ENCODE measurements at regions not wholly inside any gene's neighbourhood (a gene's known extent, or its start where the extent isn't known, plus 50 kb on each side); places are given as distances from the start of the nearest gene placed in this dataset.

DNA sequence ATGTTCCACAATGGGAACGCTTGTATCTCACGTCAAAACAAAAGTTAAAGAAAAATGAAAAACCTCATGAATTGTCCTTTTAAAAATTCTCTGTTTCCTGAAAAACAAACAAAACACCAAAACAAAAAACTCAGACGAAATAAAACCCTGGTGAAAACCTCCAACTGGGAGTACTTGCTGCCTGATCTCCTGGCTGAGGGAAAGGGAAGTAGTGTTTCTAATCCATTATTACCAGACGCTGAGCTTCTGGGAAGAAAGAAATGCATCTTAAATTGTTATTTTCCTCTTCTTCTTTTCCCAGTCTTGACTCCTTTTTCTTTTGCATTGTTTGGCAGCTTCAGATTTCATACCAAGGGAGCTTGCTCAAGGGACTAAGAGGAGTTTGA is 243.2 kb upstream of the RGMA start:
- DNase-seq: no peak
- in situ Hi-C loops (cut with MboI; ENCODE audit: low pct_ligation_motif_present in 1 of 4, low pct_unique_long_range_greater_than_20kb in 1 of 4, low sequenced_read_pairs in 3 of 4) (loop anchor here in 1 of 4 donors (25.0 kb wide), 1 partner anchor 780 kb away; no protein-coding TSS in a partner anchor), intact Hi-C loops (cut with DNase I; ENCODE audit: low total_unique reads) (no loop called here)
- H3K4me1 ChIP-seq: peaks cover 0 to 9% (median 0%) of the 10 kb centered on the region in 4 donors
- 18 to 21% methylated on average over 4 of the region's 4 CpGs for WGBS, 2 donors (ENCODE audit: low coverage in 1 of 2)
- H3K4me3 ChIP-seq: no peak overlapping the region
- no peaks in the 10 kb centered on the region for H3K36me3 ChIP-seq
- TF ChIP-seq EP300 (IDR thresholded peaks at IDR 0.05; ENCODE audit: low read depth) (no peak), POLR2AphosphoS5 (IDR thresholded peaks at IDR 0.05) (no peak), POLR2A (IDR thresholded peaks at IDR 0.05) (no peak)
- TF ChIP-seq, protein P1, sequence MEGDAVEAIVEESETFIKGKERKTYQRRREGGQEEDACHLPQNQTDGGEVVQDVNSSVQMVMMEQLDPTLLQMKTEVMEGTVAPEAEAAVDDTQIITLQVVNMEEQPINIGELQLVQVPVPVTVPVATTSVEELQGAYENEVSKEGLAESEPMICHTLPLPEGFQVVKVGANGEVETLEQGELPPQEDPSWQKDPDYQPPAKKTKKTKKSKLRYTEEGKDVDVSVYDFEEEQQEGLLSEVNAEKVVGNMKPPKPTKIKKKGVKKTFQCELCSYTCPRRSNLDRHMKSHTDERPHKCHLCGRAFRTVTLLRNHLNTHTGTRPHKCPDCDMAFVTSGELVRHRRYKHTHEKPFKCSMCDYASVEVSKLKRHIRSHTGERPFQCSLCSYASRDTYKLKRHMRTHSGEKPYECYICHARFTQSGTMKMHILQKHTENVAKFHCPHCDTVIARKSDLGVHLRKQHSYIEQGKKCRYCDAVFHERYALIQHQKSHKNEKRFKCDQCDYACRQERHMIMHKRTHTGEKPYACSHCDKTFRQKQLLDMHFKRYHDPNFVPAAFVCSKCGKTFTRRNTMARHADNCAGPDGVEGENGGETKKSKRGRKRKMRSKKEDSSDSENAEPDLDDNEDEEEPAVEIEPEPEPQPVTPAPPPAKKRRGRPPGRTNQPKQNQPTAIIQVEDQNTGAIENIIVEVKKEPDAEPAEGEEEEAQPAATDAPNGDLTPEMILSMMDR (IDR thresholded peaks at IDR 0.05): no peak
- H3K27ac ChIP-seq: peak overlapping the region in 1 of 4 donors; percentile 32
- H3K9me3 ChIP-seq: no peaks in the 10 kb centered on the region
- peaks cover 11% of the 10 kb centered on the region for H3K27me3 ChIP-seq

DNA sequence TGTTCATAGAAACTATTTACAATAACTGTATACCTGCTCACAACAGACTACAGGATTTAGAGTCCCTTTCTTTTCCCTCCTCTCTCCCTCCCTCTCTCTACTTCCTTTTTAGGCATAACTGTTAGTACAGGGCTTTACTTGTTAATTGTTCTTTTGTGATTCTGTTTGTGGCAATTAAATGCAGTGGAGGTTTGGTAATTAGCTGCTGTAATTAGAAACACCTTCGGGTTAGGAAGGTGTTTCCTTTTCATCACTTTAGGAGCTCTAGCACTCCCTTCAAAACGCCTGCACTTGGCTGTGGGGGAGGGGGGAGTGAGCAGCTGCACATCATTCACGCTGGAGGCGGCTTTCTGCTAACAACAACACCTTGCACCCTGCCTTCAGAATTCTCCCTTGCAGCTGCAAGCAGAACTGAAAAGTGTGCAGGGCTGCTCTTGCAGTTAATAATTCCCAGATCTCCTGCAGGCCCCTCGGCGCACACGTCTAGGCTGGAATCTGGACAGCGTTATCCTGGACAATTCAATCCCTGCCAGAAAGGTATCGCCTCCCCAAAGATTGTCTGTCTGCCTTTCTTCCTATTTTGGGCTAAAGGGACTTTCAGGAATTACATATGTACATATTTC is 242.6 kb upstream of the RGMA start:
- Histone ChIP-seq H3K9me3 (no peaks in the 10 kb centered on the region), H3K36me3 (no peaks in the 10 kb centered on the region), H3K4me3 (no peak overlapping the region), H3K27me3 (peaks cover 11% of the 10 kb centered on the region), H3K27ac (peak overlapping the region in 2 of 4 donors; percentile 29 to 32), H3K4me1 (peaks cover 0 to 9% (median 0%) of the 10 kb centered on the region in 4 donors)
- TF ChIP-seq, protein P1 (IDR thresholded peaks at IDR 0.05): no peak
- peak in 2 of 3 donors; percentile 37 to 68 for TF ChIP-seq POLR2AphosphoS5 (IDR thresholded peaks at IDR 0.05)
- in situ Hi-C loops (cut with MboI; ENCODE audit: low pct_ligation_motif_present in 1 of 4, low pct_unique_long_range_greater_than_20kb in 1 of 4, low sequenced_read_pairs in 3 of 4) (loop anchor here in 1 of 4 donors (25.0 kb wide), 1 partner anchor 781 kb away; no protein-coding TSS in a partner anchor), intact Hi-C loops (cut with DNase I; ENCODE audit: low total_unique reads) (no loop called here)
- no peak for DNase-seq
- 23 to 36% methylated on average over 2 to 9 of the region's 9 CpGs for WGBS, 2 donors (ENCODE audit: low coverage in 1 of 2)

DNA sequence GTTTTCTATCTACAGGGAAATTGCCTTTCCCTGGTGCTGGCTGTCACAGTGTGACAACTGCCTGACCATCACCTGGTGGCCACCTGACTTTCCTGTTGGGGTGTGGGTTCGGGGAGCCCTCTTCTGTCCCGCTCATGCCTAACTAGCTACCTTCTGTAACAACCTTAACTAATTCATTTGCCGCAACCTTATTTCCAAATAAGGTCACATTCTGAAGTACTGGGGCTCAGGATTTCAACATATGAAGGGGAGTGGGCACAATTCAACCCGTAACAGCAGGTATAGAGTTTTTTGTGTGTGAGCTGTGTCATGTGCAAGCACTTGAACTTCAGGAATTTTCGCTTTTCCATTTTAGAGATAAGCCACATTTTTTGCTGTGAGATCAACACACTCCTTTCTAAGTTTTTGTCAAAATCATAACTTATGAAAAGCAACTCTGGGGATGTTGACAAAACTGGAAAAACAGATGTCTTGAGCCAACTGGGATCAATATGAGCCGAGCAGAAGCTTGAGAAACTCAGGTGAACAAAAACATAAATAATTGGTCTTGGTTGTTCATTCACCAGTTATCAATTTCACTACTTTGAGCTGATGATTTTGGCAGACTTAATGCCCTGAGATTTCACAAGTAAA is 242.0 kb upstream of the RGMA start:
- 67 to 72% methylated on average over 5 to 6 of the region's 6 CpGs for WGBS, 2 donors (ENCODE audit: low coverage in 1 of 2)
- Histone ChIP-seq H3K36me3 (no peaks in the 10 kb centered on the region), H3K27me3 (peaks cover 11% of the 10 kb centered on the region), H3K4me3 (no peak overlapping the region), H3K4me1 (peaks cover 0 to 9% (median 0%) of the 10 kb centered on the region in 4 donors), H3K9me3 (no peaks in the 10 kb centered on the region), H3K27ac (peak overlapping the region in 1 of 4 donors; percentile 32)
- intact Hi-C loops (cut with DNase I; ENCODE audit: low total_unique reads): no loop called here
- no peak for DNase-seq
- TF ChIP-seq, protein P1 (IDR thresholded peaks at IDR 0.05): no peak
- TF ChIP-seq POLR2A (IDR thresholded peaks at IDR 0.05) (no peak), POLR2AphosphoS5 (IDR thresholded peaks at IDR 0.05) (no peak), EP300 (IDR thresholded peaks at IDR 0.05; ENCODE audit: low read depth) (no peak)
- in situ Hi-C loops (cut with MboI; ENCODE audit: low pct_ligation_motif_present in 1 of 4, low pct_unique_long_range_greater_than_20kb in 1 of 4, low sequenced_read_pairs in 3 of 4): loop anchor here in 1 of 4 donors (25.0 kb wide), 1 partner anchor 781 kb away; no protein-coding TSS in a partner anchor

DNA sequence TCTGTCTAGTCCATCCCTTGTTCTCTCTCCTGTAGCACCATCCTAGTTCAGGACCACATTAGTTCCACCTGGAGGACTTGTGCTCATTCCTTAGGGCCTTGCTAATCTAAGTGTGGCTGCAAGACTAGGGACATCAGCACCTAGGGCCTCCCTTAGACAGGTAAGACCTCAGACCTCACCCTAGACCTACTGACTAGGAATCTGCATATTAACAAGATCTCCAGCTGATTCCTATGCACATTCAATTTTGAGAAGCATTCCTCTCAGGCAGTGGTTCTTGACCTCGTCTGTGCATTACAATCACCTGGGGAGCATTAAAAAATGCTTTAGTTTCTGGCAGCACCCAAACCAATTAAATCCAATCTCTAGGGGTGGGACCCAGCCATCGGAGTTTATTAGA is 238.4 kb upstream of the RGMA start:
- Histone ChIP-seq H3K27me3 (peaks cover 8% of the 10 kb centered on the region), H3K27ac (no peak overlapping the region), H3K4me3 (no peak overlapping the region), H3K4me1 (peaks cover 0 to 9% (median 0%) of the 10 kb centered on the region in 4 donors), H3K36me3 (no peaks in the 10 kb centered on the region), H3K9me3 (no peaks in the 10 kb centered on the region)
- no peak for DNase-seq
- in situ Hi-C loops (cut with MboI; ENCODE audit: low pct_ligation_motif_present in 1 of 4, low pct_unique_long_range_greater_than_20kb in 1 of 4, low sequenced_read_pairs in 3 of 4): loop anchor here in 1 of 4 donors (25.0 kb wide), 1 partner anchor 785 kb away; no protein-coding TSS in a partner anchor
- TF ChIP-seq, protein P1 (IDR thresholded peaks at IDR 0.05): no peak
- no peak for TF ChIP-seq POLR2A (IDR thresholded peaks at IDR 0.05)
- no peak for TF ChIP-seq EP300 (IDR thresholded peaks at IDR 0.05; ENCODE audit: low read depth)
- no peak for TF ChIP-seq POLR2AphosphoS5 (IDR thresholded peaks at IDR 0.05)
- WGBS, 2 donors (ENCODE audit: low coverage in 1 of 2): 74 to 100% methylated on average over 1 to 2 of the region's 2 CpGs
- intact Hi-C loops (cut with DNase I; ENCODE audit: low total_unique reads): loop anchor here (10.0 kb wide), 1 partner anchor 293 kb away; no protein-coding TSS in a partner anchor
